Omental fat pad (tissue), 3 donors: ENCODE measurements at regions not wholly inside any gene's neighbourhood (a gene's known extent, or its start where the extent isn't known, plus 50 kb on each side); places are given as distances from the start of the nearest gene placed in this dataset.
"Not testable (repeated sequence)": the region's sequence is repeated elsewhere in the genome, so short reads cannot be mapped to it uniquely, and the experiment has no call there.

Source experiments
- ATAC-seq: fragments of 150-250 bp; one replicate; pipeline ENCODE4 v1.9.1; 2016; ENCODE audit warnings: mild to moderate bottlenecking, moderate library complexity; ENCODE audit not compliant: low FRiP score
- DNase-seq: peaks from one replicate; pipeline ENCODE4 v3.0.0-alpha.2; 2019; ENCODE audit warnings: low spot score
- CTCF ChIP-seq, 3 donors: fragments of 450-650 bp; IDR thresholded peaks; one replicate each; pipeline ENCODE4 v1.5.1; 2016 to 2017; ENCODE audit warnings: antibody characterized with exemption in 3 of 3, mild to moderate bottlenecking in 3 of 3, moderate library complexity in 2 of 3

DNA sequence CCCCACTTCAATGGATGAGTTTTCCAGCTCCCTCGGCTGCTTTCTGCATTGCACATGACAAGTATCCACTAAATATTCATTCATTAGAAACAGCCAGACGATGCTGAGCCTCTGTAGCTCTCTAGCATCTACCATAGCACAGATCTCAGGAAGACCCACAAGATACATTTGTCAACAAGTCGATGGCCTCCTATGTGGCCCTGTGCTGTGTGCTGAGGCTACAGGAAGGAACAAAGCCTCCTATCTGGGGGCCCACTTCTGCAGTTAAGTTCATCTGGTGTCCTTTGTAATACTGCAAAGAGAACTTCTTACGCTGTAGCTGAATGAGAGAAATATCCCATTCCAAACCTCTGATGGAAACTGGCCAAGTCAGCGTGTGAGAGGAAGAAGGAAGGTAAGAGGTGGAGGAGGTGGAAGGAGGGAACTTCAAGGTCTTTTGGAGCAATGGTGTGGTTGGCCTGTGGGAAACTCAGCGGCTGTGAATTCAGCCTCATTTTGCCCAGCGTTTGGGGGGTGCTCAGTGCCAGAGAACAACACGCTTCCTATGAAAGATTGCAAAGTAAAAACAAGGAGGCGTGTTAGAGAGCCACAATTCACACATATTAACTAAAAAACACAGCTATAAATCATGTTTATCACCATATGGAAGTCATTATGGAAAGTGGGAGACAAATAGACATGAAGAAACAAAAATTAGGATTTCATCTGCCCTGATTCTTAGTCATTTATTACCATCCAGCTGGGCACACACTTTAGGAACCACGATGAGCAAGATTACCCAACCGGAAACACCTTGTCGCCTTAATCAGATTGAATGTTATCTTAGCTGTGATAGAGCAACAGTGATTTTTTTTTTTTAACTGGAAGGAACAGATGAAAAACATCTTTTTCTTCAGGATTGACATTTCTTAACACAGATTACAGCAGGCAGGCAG lies 62.2 kb upstream of the USP6NL start:
- DNase-seq (no peak), ATAC-seq (no peak)

GRCh38 chr10:11672836-11673235 lies 61.4 kb upstream of the USP6NL start:
- no peak for TF ChIP-seq CTCF (IDR thresholded peaks at IDR 0.05)
- DNase-seq (no peak), ATAC-seq (no peak)

More for the DNA sequence above, 62.2 kb upstream of the USP6NL start:
- no peak for TF ChIP-seq CTCF (IDR thresholded peaks at IDR 0.05)

- ATAC-seq (no peak), DNase-seq (no peak)
These were observed 58.9 kb upstream of the USP6NL start for GRCh38 chr10:11670381-11670780.

GRCh38 chr10:11668847-11669610 lies 57.6 kb upstream of the USP6NL start:
- ATAC-seq = no peak
- TF ChIP-seq CTCF (IDR thresholded peaks at IDR 0.05) = no peak
- DNase-seq = no peak

More at GRCh38 chr10:11670381-11670780, 58.9 kb upstream of the USP6NL start:
- no peak for TF ChIP-seq CTCF (IDR thresholded peaks at IDR 0.05)

DNA sequence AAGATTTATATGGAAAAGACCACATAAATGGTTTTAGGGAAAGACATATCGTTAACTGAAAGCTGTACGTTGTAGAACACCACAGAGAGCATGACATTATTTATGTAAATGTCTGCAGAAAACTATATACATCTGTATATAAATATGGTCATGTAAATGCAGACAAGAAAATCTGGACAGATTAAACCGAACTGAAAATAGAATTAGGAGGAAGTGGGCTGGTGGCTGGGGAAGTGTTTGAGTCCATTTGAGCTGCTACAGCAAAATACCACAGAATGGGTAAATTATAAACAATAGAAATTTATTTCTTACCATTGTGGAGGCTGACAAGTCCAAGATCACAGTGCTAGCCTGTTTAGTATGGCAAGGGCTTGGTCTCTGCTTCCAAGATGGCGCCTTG lies 56.3 kb upstream of the USP6NL start:
- ATAC-seq (no peak), DNase-seq (no peak)
- no peak for TF ChIP-seq CTCF (IDR thresholded peaks at IDR 0.05)

- DNase-seq = no peak
- TF ChIP-seq CTCF (IDR thresholded peaks at IDR 0.05) = no peak
These were observed 52.5 kb upstream of the USP6NL start for GRCh38 chr10:11663763-11664555.

GRCh38 chr10:11663126-11663515 lies 51.7 kb upstream of the USP6NL start:
- DNase-seq, ATAC-seq: not testable (repeated sequence)

More at GRCh38 chr10:11663763-11664555, 52.5 kb upstream of the USP6NL start:
- no peak for ATAC-seq
